H54 (cell line): ENCODE measurements at regions not wholly inside any gene's neighbourhood (a gene's known extent, or its start where the extent isn't known, plus 50 kb on each side); places are given as distances from the start of the nearest gene placed in this dataset.

Experiments
- DNase-seq: peaks from one replicate; pipeline ENCODE4 v3.0.0; 2011; ENCODE audit warnings: low spot score, mixed read lengths; ENCODE audit not compliant: insufficient read length
- FAIRE-seq: peaks from 3 replicates; lab custom pipeline; 2011; peaks lifted over from hg19 to GRCh38; lab: Jason Lieb, UNC
- POLR2A ChIP-seq: IDR thresholded peaks from 2 replicates; pipeline ENCODE4 v1.6.1; 2011; ENCODE audit warnings: low read depth, mild to moderate bottlenecking, low read length

GRCh38 chrX:150192816-150193215 is 170.3 kb upstream of the MAMLD1 start:
- no peak for TF ChIP-seq POLR2A
- DNase-seq (no peak), FAIRE-seq (no peak)

DNA sequence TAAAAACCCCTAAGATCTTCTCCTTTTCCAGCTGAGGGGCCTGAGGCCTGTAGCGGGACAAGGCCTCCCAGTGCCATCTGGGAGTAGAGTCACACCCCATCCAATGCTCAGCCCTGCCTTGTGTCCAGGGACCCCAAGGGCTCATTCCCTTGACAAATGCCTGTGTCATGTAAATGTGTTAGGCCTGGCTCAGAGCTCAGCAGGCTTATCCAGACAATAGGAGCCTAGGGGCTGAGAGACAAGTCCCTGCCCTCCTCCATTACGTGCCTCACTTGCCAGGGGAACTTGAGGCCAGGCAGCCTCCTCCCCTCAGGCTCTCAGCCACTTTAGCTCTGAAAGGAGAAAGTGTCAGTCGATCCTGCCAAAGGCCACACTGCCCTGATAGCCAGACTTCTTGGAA is 166.8 kb upstream of the MAMLD1 start:
- FAIRE-seq (no peak), DNase-seq (no peak)
- TF ChIP-seq POLR2A, result no peak

DNA sequence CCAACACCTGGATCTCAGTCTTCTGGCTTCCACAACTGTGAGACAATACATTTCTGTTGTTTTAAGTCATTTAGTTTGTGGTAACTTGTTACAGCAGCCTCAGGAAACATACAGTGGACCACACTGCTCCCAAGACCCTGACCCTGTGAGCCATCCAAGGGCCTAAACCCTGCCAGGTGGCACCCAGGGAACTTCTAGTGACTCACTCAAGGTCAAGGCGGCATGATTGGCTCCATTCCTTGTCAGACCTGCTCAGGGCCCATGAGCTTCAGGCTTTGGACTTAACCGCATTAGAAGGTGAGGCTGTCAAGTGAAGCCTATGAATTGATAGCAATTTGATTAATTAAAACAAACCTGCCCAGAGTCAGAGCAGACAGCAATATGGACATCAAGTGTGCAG is 165.7 kb upstream of the MAMLD1 start:
- FAIRE-seq, result no peak

GRCh38 chrX:150198776-150199175 is 164.3 kb upstream of the MAMLD1 start:
- FAIRE-seq (no peak), DNase-seq (no peak)
- TF ChIP-seq POLR2A, result no peak

More for the DNA sequence above, 165.7 kb upstream of the MAMLD1 start:
- no peak for DNase-seq
- TF ChIP-seq POLR2A, result no peak

GRCh38 chrX:150199181-150199580 is 163.9 kb upstream of the MAMLD1 start:
- DNase-seq, result no peak

GRCh38 chrX:150199803-150200202 is 163.3 kb upstream of the MAMLD1 start:
- TF ChIP-seq POLR2A, result no peak
- FAIRE-seq (no peak), DNase-seq (no peak)

More at GRCh38 chrX:150199181-150199580, 163.9 kb upstream of the MAMLD1 start:
- FAIRE-seq, result no peak
- TF ChIP-seq POLR2A, result no peak

- no peak for FAIRE-seq
- no peak for DNase-seq
- TF ChIP-seq POLR2A, result no peak
Measured at GRCh38 chrX:150200361-150200760, 162.8 kb upstream of the MAMLD1 start.

- peak; percentile 75 for DNase-seq
- FAIRE-seq, result peak; percentile 95
- no peak for TF ChIP-seq POLR2A
Measured at GRCh38 chrX:150200820-150201287, 162.3 kb upstream of the MAMLD1 start.

- FAIRE-seq, result no peak
- DNase-seq, result no peak
- TF ChIP-seq POLR2A, result no peak
Measured at GRCh38 chrX:150201391-150201790, 161.7 kb upstream of the MAMLD1 start.

GRCh38 chrX:150201841-150202240 is 161.3 kb upstream of the MAMLD1 start:
- FAIRE-seq (no peak), DNase-seq (no peak)
- TF ChIP-seq POLR2A, result no peak

- DNase-seq (no peak), FAIRE-seq (no peak)
- TF ChIP-seq POLR2A, result no peak
Measured at GRCh38 chrX:150202641-150203247, 160.4 kb upstream of the MAMLD1 start.

- TF ChIP-seq POLR2A, result no peak
- FAIRE-seq (no peak), DNase-seq (no peak)
Measured at GRCh38 chrX:150203248-150203645, 159.9 kb upstream of the MAMLD1 start.

DNA sequence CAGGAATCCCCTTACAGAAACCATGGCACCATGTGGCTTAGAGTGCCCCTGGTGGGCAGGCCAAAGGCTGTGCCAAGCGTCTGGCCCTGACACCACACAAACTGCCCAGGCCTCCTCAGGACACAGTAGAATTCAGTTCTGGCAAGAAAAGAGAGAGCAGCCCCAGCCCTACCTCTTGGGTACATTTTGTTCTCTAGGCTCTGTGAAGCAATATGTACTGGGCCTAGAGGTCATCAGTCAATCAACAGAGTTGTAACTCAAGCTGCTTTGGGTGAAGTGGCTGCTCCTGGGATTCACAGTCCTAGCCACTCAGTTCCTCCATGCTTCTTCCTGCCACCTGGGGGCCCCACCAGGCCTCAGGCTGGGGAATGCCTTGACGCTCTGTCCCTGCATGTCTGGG is 158.1 kb upstream of the MAMLD1 start:
- DNase-seq (no peak), FAIRE-seq (no peak)
- no peak for TF ChIP-seq POLR2A

GRCh38 chrX:150207733-150208132 is 155.4 kb upstream of the MAMLD1 start:
- DNase-seq (no peak), FAIRE-seq (no peak)
- TF ChIP-seq POLR2A, result no peak

DNA sequence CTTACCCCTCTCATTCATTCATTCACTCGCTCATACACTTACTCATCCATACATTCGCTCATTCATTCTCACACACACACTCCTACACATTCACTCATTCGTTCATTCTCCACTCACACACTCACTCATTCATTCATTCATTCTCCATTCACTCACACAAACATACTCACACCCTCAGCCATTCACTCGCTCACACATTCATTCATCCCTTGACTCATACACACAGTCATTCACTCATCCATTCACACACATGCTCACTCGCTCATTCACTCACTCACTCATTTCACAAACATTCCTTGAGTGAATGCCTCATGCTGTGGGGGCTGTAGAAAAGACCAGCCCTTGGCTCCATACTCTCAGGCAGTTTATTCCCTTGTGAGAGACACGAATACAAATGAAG is 151.1 kb upstream of the MAMLD1 start:
- DNase-seq (no peak), FAIRE-seq (no peak)
- no peak for TF ChIP-seq POLR2A

DNA sequence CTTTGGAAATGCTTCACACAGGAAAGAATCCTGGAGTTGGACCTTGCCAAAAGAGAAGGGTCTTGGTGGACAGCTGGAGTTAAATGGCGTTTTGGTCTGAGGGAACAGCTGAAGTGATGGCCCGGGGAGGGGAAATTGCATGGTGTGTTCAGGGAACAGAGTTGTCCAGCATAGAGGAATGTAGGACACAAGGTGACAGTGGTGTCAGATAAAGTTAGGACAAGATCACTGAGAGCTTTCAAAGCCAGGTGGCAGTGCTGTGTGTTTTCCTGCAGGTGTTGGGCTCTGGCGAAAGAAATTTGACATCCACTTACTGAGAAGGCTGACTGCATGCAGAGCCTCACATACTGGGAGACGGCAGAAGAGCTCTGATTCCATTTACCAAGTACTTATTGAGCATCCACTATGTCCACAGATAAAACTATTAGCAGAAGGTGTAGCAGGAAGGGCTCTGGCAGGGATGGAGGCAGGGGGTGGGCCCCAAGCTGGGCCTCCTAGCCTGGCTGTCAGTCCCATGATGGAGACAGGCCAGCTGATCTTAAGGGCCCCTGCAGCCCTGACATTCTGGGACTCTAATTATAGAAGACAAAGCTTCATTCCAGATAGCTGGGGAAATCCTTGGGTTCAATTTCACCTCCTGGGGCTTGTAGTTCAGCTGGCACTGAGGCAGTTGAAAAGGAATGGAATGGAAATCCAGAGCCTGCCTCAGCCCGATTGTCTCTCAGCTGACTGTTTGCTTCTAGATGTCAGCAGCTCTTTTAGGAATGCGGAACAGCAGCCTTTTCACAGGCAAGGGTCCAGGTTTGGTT is 150.2 kb upstream of the MAMLD1 start:
- DNase-seq, result no peak
- TF ChIP-seq POLR2A, result no peak
- no peak for FAIRE-seq
